ENCODE measurements at regions not wholly inside any gene's neighbourhood (a gene's known extent, or its start where the extent isn't known, plus 50 kb on each side); places are given as distances from the start of the nearest gene placed in this dataset.

DNA sequence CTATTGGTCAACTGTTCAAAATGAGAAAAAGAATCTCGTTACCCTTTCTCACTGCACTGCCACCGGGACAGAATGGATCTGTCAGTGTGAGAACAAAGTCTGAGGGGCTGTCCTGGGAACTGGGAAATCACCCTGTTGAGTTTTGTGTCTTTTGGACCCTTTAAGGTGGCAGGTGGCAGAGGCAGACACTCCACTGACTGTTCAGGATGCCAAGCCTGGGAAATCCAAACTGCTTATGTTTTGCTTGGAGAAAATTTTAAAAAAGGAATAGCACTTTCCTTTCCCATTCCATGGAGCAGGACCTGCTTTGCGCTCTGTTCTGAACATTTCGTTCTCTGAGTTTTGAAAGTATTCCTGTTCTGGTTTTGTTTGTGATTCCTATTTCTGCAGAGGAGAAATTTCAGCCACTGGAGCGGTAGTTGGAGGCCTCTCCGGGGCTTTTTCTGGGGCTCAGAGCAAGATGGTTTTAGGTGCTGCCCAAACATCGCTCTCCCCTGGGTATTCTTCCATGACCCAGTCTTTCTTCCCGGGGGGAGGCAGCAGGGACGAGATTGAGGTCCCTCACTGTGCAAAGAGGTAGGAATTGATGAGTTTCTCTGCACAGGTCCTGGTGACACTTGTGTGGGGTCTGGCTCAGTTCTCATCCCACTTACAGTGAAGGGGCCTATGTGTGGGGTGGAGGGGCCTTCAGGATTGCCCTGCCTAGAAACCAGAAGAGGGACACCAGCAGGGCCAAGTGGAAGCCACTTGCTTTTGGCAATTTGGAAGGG is 138.5 kb upstream of the SYT13 start:
- no peak for DNase-seq
- peaks cover 6 to 19% (median 6%) of the 10 kb centered on the region in 3 donors for H3K27me3 Mint-ChIP-seq (ENCODE audit: low read depth in 3 of 3)
- no peak overlapping the region for H3K27ac Mint-ChIP-seq
- no peaks in the 10 kb centered on the region for H3K4me1 Mint-ChIP-seq
- H3K36me3 Mint-ChIP-seq: no peaks in the 10 kb centered on the region
- H3K9me3 Mint-ChIP-seq: no peaks in the 10 kb centered on the region
- H3K4me3 Mint-ChIP-seq: no peak overlapping the region

DNA sequence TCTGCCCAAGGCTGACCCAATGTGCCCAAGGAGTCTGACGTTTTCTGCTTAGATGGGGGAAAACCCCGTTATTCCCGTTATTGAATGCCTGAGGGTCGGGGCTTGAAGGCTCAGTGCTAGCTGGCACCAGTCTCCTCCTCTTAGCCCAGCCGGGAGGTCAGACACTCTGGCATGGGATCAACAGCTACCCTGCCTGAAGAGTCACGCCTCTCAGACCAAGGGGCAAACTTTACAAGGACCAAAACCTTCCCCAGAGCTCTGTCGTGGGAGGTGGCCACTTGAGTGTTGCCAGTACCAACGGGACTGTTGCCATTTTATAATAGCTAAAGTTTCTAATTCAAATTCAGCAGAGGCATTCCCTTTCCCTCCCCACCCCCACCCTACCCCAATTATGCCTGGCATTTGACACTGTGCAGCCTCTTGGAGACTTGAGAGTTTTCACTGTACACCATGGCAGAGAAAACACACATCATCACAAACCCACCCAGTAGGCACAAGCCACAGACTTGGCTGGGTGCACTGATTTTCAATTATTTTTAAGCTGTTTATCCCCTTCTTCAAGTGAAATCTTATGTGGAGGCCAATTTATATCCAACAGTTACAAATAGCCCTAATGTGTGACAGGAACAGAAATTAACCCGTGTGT is 137.5 kb upstream of the SYT13 start:
- no peak overlapping the region for H3K27ac Mint-ChIP-seq
- no peak for DNase-seq
- no peaks in the 10 kb centered on the region for H3K9me3 Mint-ChIP-seq
- no peak overlapping the region for H3K4me3 Mint-ChIP-seq
- no peaks in the 10 kb centered on the region for H3K36me3 Mint-ChIP-seq
- no peaks in the 10 kb centered on the region for H3K4me1 Mint-ChIP-seq
- peaks cover 6 to 13% (median 6%) of the 10 kb centered on the region in 3 donors for H3K27me3 Mint-ChIP-seq (ENCODE audit: low read depth in 3 of 3)

DNA sequence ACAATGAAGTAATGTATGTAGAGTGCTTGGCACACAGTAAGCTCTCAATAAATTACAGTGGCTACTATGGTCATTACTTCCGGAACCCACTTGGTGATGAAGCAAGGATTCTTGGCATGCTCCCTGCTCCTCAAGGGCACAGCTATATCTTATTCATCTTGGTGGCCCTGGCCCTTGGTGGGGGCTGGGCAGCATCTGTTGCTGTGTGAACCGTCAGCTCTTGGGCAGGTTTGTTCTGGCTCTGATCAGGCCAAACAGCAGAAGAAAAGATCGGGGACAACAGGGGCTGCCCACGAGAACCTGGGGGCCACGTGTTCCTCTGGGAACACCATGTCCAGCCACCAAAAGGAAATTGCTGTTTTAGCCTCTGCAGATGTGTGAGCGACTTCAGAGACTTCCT is 136.9 kb upstream of the SYT13 start:
- Mint-ChIP-seq H3K4me1 (no peaks in the 10 kb centered on the region), H3K4me3 (no peak overlapping the region), H3K9me3 (no peaks in the 10 kb centered on the region), H3K27me3 (ENCODE audit: low read depth in 3 of 3) (peaks cover 6 to 11% (median 6%) of the 10 kb centered on the region in 3 donors), H3K36me3 (no peaks in the 10 kb centered on the region), H3K27ac (no peak overlapping the region)
- DNase-seq: no peak

DNA sequence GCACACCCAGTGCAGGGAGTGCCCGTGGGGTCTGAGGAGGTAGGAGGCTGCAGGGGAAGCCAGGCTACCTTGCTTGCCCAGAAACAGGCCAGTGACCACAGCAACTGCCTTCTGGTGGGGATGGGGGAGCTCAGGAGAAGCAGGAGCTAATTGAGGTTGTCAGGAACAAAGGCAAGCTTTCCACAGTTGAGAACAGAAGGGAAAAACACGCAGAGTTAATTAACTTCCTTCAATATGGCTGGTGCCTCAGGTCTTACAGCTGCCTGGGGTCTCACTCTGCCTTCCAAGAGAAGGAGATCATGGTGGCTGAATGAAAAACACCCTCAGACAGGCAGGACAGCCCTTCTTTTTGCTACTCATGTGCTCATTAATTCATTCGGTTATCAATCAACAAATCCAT is 127.9 kb upstream of the SYT13 start:
- Mint-ChIP-seq H3K4me3 (no peak overlapping the region), H3K27me3 (ENCODE audit: low read depth in 3 of 3) (peaks cover 4 to 12% (median 7%) of the 10 kb centered on the region in 3 donors), H3K4me1 (no peaks in the 10 kb centered on the region), H3K36me3 (no peaks in the 10 kb centered on the region), H3K27ac (no peak overlapping the region), H3K9me3 (no peaks in the 10 kb centered on the region)
- no peak for DNase-seq

DNA sequence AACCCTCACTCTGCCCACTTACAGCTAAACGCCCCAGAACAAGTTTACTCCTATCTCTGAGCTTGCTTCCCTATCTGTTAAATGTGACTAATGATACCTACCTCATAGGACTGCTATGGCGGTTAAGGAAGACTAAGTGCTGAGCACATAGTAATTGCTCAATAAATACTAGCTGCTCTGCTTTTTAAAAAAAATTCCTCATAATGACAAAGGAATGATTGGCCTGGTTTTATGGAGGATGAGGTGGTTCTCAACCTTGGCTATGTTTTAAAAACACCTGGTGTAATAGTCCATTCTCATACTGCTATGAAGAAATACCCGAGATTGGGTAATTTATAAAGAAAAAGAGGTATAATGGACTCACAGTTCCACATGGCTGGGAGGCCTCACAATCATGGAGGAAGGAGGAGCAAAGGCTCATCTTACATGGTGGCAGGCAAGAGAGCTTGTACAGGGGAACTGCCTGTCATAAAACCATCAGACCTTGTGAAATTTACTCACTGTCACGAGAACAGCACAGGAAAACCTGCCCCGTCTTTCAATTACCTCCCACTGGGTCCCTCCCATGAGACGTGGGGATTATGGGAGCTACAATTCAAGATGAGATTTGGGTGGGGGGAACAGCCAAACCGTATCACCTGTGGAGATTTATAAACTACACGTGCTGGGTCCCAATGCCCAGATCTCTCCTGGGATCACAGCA is 127.2 kb upstream of the SYT13 start:
- no peak overlapping the region for H3K27ac Mint-ChIP-seq
- peaks cover 4 to 12% (median 8%) of the 10 kb centered on the region in 3 donors for H3K27me3 Mint-ChIP-seq (ENCODE audit: low read depth in 3 of 3)
- no peaks in the 10 kb centered on the region for H3K9me3 Mint-ChIP-seq

GRCh38 chr11:45412521-45412920 is 126.4 kb upstream of the SYT13 start:
- no peak overlapping the region for H3K27ac Mint-ChIP-seq
- H3K9me3 Mint-ChIP-seq: no peaks in the 10 kb centered on the region
- no peaks in the 10 kb centered on the region for H3K36me3 Mint-ChIP-seq
- peaks cover 4 to 12% (median 8%) of the 10 kb centered on the region in 3 donors for H3K27me3 Mint-ChIP-seq (ENCODE audit: low read depth in 3 of 3)
- no peak overlapping the region for H3K4me3 Mint-ChIP-seq
- DNase-seq: no peak
- H3K4me1 Mint-ChIP-seq: no peaks in the 10 kb centered on the region

More for the DNA sequence above, 127.2 kb upstream of the SYT13 start:
- H3K36me3 Mint-ChIP-seq: no peaks in the 10 kb centered on the region
- no peaks in the 10 kb centered on the region for H3K4me1 Mint-ChIP-seq
- no peak for DNase-seq
- no peak overlapping the region for H3K4me3 Mint-ChIP-seq

- H3K4me1 Mint-ChIP-seq: no peaks in the 10 kb centered on the region
- H3K4me3 Mint-ChIP-seq: no peak overlapping the region
- no peak overlapping the region for H3K27ac Mint-ChIP-seq
- no peak for DNase-seq
- peaks cover 4 to 12% (median 8%) of the 10 kb centered on the region in 3 donors for H3K27me3 Mint-ChIP-seq (ENCODE audit: low read depth in 3 of 3)
- no peaks in the 10 kb centered on the region for H3K36me3 Mint-ChIP-seq
- H3K9me3 Mint-ChIP-seq: no peaks in the 10 kb centered on the region
Observed at GRCh38 chr11:45412051-45412471, 125.9 kb upstream of the SYT13 start.

GRCh38 chr11:45411228-45411946 is 125.2 kb upstream of the SYT13 start:
- Mint-ChIP-seq H3K9me3 (no peaks in the 10 kb centered on the region), H3K36me3 (no peaks in the 10 kb centered on the region), H3K4me3 (no peak overlapping the region), H3K4me1 (no peaks in the 10 kb centered on the region), H3K27ac (no peak overlapping the region), H3K27me3 (ENCODE audit: low read depth in 3 of 3) (peaks cover 4 to 12% (median 8%) of the 10 kb centered on the region in 3 donors)
- no peak for DNase-seq

- H3K9me3 Mint-ChIP-seq: no peaks in the 10 kb centered on the region
- no peak overlapping the region for H3K4me3 Mint-ChIP-seq
- no peaks in the 10 kb centered on the region for H3K4me1 Mint-ChIP-seq
- H3K27me3 Mint-ChIP-seq (ENCODE audit: low read depth in 3 of 3): peaks cover 4 to 15% (median 8%) of the 10 kb centered on the region in 3 donors
- no peak overlapping the region for H3K27ac Mint-ChIP-seq
- no peak for DNase-seq
- H3K36me3 Mint-ChIP-seq: no peaks in the 10 kb centered on the region
Observed at GRCh38 chr11:45410391-45411227, 124.5 kb upstream of the SYT13 start.

- H3K27ac Mint-ChIP-seq: no peak overlapping the region
- no peaks in the 10 kb centered on the region for H3K4me1 Mint-ChIP-seq
- no peaks in the 10 kb centered on the region for H3K36me3 Mint-ChIP-seq
- DNase-seq: no peak
- H3K9me3 Mint-ChIP-seq: no peaks in the 10 kb centered on the region
- peaks cover 4 to 15% (median 8%) of the 10 kb centered on the region in 3 donors for H3K27me3 Mint-ChIP-seq (ENCODE audit: low read depth in 3 of 3)
- H3K4me3 Mint-ChIP-seq: no peak overlapping the region
Observed at GRCh38 chr11:45409587-45409986, 123.4 kb upstream of the SYT13 start.

GRCh38 chr11:45407226-45407625 is 121.1 kb upstream of the SYT13 start:
- H3K4me3 Mint-ChIP-seq: no peak overlapping the region
- no peak overlapping the region for H3K27ac Mint-ChIP-seq
- no peak for DNase-seq
- H3K4me1 Mint-ChIP-seq: no peaks in the 10 kb centered on the region
- H3K9me3 Mint-ChIP-seq: no peaks in the 10 kb centered on the region
- H3K36me3 Mint-ChIP-seq: no peaks in the 10 kb centered on the region
- peaks cover 2 to 12% (median 5%) of the 10 kb centered on the region in 3 donors for H3K27me3 Mint-ChIP-seq (ENCODE audit: low read depth in 3 of 3)

GRCh38 chr11:45405916-45406670 is 120.0 kb upstream of the SYT13 start:
- Mint-ChIP-seq H3K36me3 (no peaks in the 10 kb centered on the region), H3K9me3 (no peaks in the 10 kb centered on the region), H3K27me3 (ENCODE audit: low read depth in 3 of 3) (peaks cover 1 to 10% (median 4%) of the 10 kb centered on the region in 3 donors), H3K27ac (no peak overlapping the region), H3K4me1 (no peaks in the 10 kb centered on the region), H3K4me3 (no peak overlapping the region)
- DNase-seq: no peak

Measured in immature natural killer cell (primary cell).